ENCODE measurements at regions not wholly inside any gene's neighbourhood (a gene's known extent, or its start where the extent isn't known, plus 50 kb on each side); places are given as distances from the start of the nearest gene placed in this dataset.

DNA sequence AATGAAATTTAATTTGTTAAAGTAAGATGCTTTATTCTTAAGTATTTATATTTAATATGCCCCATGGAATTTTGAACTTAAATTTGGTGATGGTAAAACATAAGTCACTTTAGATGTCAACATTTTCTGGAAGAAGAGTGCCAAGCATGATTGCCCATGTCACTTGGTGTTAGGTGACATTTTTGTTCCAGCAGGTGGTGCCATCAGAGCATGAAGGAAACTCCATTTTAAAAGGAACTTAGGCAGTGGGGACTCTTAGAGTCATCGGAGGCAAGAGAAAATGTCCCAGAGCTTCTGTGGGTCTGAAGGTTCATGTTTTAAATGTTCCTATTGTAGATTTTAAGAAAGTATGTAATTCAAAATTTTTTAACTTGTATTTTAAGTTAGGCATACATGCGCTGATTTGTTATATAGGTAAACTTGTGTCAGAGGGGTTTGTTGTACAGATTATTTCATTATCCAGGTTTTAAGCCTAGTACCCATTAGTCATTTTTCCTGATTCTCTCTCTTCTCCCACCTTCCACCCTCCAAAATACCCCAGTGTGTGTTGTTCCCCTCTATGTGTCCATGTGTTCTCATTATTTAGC is 789.3 kb downstream of the SEMA5A start:
- TF ChIP-seq POLR2A (IDR thresholded peaks at IDR 0.05) (no peak), POLR2AphosphoS5 (IDR thresholded peaks at IDR 0.05; ENCODE audit: insufficient read depth in 1 of 2, low read depth in 1 of 2) (no peak)
- TF ChIP-seq, protein P1, sequence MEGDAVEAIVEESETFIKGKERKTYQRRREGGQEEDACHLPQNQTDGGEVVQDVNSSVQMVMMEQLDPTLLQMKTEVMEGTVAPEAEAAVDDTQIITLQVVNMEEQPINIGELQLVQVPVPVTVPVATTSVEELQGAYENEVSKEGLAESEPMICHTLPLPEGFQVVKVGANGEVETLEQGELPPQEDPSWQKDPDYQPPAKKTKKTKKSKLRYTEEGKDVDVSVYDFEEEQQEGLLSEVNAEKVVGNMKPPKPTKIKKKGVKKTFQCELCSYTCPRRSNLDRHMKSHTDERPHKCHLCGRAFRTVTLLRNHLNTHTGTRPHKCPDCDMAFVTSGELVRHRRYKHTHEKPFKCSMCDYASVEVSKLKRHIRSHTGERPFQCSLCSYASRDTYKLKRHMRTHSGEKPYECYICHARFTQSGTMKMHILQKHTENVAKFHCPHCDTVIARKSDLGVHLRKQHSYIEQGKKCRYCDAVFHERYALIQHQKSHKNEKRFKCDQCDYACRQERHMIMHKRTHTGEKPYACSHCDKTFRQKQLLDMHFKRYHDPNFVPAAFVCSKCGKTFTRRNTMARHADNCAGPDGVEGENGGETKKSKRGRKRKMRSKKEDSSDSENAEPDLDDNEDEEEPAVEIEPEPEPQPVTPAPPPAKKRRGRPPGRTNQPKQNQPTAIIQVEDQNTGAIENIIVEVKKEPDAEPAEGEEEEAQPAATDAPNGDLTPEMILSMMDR (IDR thresholded peaks at IDR 0.05), result peak in 1 of 3 experiments; percentile 9
